PFSK-1 (cell line): ENCODE measurements at regions not wholly inside any gene's neighbourhood (a gene's known extent, or its start where the extent isn't known, plus 50 kb on each side); places are given as distances from the start of the nearest gene placed in this dataset.

Source experiments
- POLR2AphosphoS5 ChIP-seq: IDR thresholded peaks from 2 replicates; pipeline ENCODE4 v1.6.1; 2012; ENCODE audit warnings: low read depth, mild to moderate bottlenecking, control low read depth, low read length, moderate library complexity
- TAF1 ChIP-seq: IDR thresholded peaks from 2 replicates; pipeline ENCODE4 v1.6.1; 2012; ENCODE audit warnings: low read length, control low read depth, borderline replicate concordance; ENCODE audit not compliant: insufficient read depth
- TF ChIP-seq, protein P1 (sequence below), 2 experiments: IDR thresholded peaks; 2 replicates each; pipeline versions ENCODE4 v1.6.1 to v1.8.0; 2011 to 2012; ENCODE audit warnings: low read depth in 2 of 2, low read length in 2 of 2, control low read depth in 1 of 2, inconsistent platforms in 1 of 2, mild to moderate bottlenecking in 1 of 2, moderate library complexity in 1 of 2; ENCODE audit not compliant: insufficient read depth in 1 of 2

- TF ChIP-seq TAF1 (no peak), POLR2AphosphoS5 (no peak)
- TF ChIP-seq, protein P1, sequence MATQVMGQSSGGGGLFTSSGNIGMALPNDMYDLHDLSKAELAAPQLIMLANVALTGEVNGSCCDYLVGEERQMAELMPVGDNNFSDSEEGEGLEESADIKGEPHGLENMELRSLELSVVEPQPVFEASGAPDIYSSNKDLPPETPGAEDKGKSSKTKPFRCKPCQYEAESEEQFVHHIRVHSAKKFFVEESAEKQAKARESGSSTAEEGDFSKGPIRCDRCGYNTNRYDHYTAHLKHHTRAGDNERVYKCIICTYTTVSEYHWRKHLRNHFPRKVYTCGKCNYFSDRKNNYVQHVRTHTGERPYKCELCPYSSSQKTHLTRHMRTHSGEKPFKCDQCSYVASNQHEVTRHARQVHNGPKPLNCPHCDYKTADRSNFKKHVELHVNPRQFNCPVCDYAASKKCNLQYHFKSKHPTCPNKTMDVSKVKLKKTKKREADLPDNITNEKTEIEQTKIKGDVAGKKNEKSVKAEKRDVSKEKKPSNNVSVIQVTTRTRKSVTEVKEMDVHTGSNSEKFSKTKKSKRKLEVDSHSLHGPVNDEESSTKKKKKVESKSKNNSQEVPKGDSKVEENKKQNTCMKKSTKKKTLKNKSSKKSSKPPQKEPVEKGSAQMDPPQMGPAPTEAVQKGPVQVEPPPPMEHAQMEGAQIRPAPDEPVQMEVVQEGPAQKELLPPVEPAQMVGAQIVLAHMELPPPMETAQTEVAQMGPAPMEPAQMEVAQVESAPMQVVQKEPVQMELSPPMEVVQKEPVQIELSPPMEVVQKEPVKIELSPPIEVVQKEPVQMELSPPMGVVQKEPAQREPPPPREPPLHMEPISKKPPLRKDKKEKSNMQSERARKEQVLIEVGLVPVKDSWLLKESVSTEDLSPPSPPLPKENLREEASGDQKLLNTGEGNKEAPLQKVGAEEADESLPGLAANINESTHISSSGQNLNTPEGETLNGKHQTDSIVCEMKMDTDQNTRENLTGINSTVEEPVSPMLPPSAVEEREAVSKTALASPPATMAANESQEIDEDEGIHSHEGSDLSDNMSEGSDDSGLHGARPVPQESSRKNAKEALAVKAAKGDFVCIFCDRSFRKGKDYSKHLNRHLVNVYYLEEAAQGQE (IDR thresholded peaks at IDR 0.05; ENCODE audit: insufficient read depth in 1 of 2, low read depth in 2 of 2, low read length in 2 of 2): no peak
Measured at GRCh38 chr9:7640231-7640630, 159.3 kb downstream of the DMAC1 start.
